ENCODE measurements at regions not wholly inside any gene's neighbourhood (a gene's known extent, or its start where the extent isn't known, plus 50 kb on each side); places are given as distances from the start of the nearest gene placed in this dataset.

- FAIRE-seq: no peak
Measured at GRCh38 chr3:73257186-73257585, 195.7 kb downstream of the EBLN2 start.

GRCh38 chr3:73258057-73258456 lies 196.6 kb downstream of the EBLN2 start:
- TF ChIP-seq EZH2 (IDR thresholded peaks at IDR 0.05; ENCODE audit: insufficient read depth, low read length): no peak
- FAIRE-seq: no peak
- H3K4me1 Mint-ChIP-seq (ENCODE audit: low read depth, unreplicated experiment): peaks cover 8% of the 10 kb centered on the region

More at GRCh38 chr3:73257186-73257585, 195.7 kb downstream of the EBLN2 start:
- H3K27me3 ChIP-seq (ENCODE audit: insufficient read depth, low read length): peaks cover 4% of the 10 kb centered on the region
- Mint-ChIP-seq H3K27ac (ENCODE audit: unreplicated experiment) (no peak overlapping the region), H3K27me3 (ENCODE audit: low read depth, unreplicated experiment) (peaks cover 8% of the 10 kb centered on the region), H3K4me3 (ENCODE audit: unreplicated experiment) (no peak overlapping the region), H3K9me3 (ENCODE audit: unreplicated experiment) (no peaks in the 10 kb centered on the region), H3K4me1 (ENCODE audit: low read depth, unreplicated experiment) (peaks cover 8% of the 10 kb centered on the region), H3K36me3 (ENCODE audit: low read depth, unreplicated experiment) (no peaks in the 10 kb centered on the region)
- H3K9ac ChIP-seq (ENCODE audit: low read length): no peak overlapping the region
- no peak for TF ChIP-seq CTCF (IDR thresholded peaks at IDR 0.05; ENCODE audit: insufficient read depth, low read depth, low read length)
- TF ChIP-seq EZH2 (IDR thresholded peaks at IDR 0.05; ENCODE audit: insufficient read depth, low read length): no peak
- no peaks in the 10 kb centered on the region for H3K4me1 ChIP-seq (ENCODE audit: insufficient read depth, low read length)
- H3K27ac ChIP-seq (ENCODE audit: low read depth, low read length): no peak overlapping the region
- H3K4me3 ChIP-seq (ENCODE audit: insufficient read depth, low read depth, low read length): no peak overlapping the region
- no peaks in the 10 kb centered on the region for H3K36me3 ChIP-seq (ENCODE audit: insufficient read depth, low read length)
- H3K4me2 ChIP-seq (ENCODE audit: low read length): no peak overlapping the region
- H3K9me3 ChIP-seq (ENCODE audit: insufficient read depth, low read depth, low read length): no peaks in the 10 kb centered on the region
- no peak overlapping the region for H2AFZ ChIP-seq (ENCODE audit: low read depth, low read length)
- no peaks in the 10 kb centered on the region for H4K20me1 ChIP-seq (ENCODE audit: insufficient read depth, low read length)
- DNase-seq (ENCODE audit: low read depth): no peak
- no peaks in the 10 kb centered on the region for H3K79me2 ChIP-seq (ENCODE audit: insufficient read depth, low read length)

GRCh38 chr3:73259291-73259690 lies 197.8 kb downstream of the EBLN2 start:
- Histone ChIP-seq H3K79me2 (ENCODE audit: insufficient read depth, low read length) (no peaks in the 10 kb centered on the region), H3K27me3 (ENCODE audit: insufficient read depth, low read length) (peaks cover under 1% of the 10 kb centered on the region), H4K20me1 (ENCODE audit: insufficient read depth, low read length) (no peaks in the 10 kb centered on the region), H3K4me1 (ENCODE audit: insufficient read depth, low read length) (no peaks in the 10 kb centered on the region), H3K27ac (ENCODE audit: low read depth, low read length) (no peak overlapping the region), H3K9me3 (ENCODE audit: insufficient read depth, low read depth, low read length) (no peaks in the 10 kb centered on the region), H3K4me3 (ENCODE audit: insufficient read depth, low read depth, low read length) (no peak overlapping the region), H2AFZ (ENCODE audit: low read depth, low read length) (no peak overlapping the region), H3K9ac (ENCODE audit: low read length) (no peak overlapping the region), H3K36me3 (ENCODE audit: insufficient read depth, low read length) (no peaks in the 10 kb centered on the region), H3K4me2 (ENCODE audit: low read length) (no peak overlapping the region)
- no peaks in the 10 kb centered on the region for H3K9me3 Mint-ChIP-seq (ENCODE audit: unreplicated experiment)
- DNase-seq (ENCODE audit: low read depth) (no peak), FAIRE-seq (no peak)
- peaks cover 8% of the 10 kb centered on the region for H3K4me1 Mint-ChIP-seq (ENCODE audit: low read depth, unreplicated experiment)
- H3K27ac Mint-ChIP-seq (ENCODE audit: unreplicated experiment): no peak overlapping the region
- H3K4me3 Mint-ChIP-seq (ENCODE audit: unreplicated experiment): no peak overlapping the region
- no peaks in the 10 kb centered on the region for H3K36me3 Mint-ChIP-seq (ENCODE audit: low read depth, unreplicated experiment)
- peaks cover 8% of the 10 kb centered on the region for H3K27me3 Mint-ChIP-seq (ENCODE audit: low read depth, unreplicated experiment)
- TF ChIP-seq EZH2 (IDR thresholded peaks at IDR 0.05; ENCODE audit: insufficient read depth, low read length) (no peak), CTCF (IDR thresholded peaks at IDR 0.05; ENCODE audit: insufficient read depth, low read depth, low read length) (no peak)

More at GRCh38 chr3:73258057-73258456, 196.6 kb downstream of the EBLN2 start:
- no peaks in the 10 kb centered on the region for H3K4me1 ChIP-seq (ENCODE audit: insufficient read depth, low read length)
- no peak for DNase-seq (ENCODE audit: low read depth)
- H3K9me3 ChIP-seq (ENCODE audit: insufficient read depth, low read depth, low read length): no peaks in the 10 kb centered on the region
- no peak overlapping the region for H3K4me3 ChIP-seq (ENCODE audit: insufficient read depth, low read depth, low read length)
- no peak overlapping the region for H3K4me3 Mint-ChIP-seq (ENCODE audit: unreplicated experiment)
- H3K27me3 Mint-ChIP-seq (ENCODE audit: low read depth, unreplicated experiment): peaks cover 8% of the 10 kb centered on the region
- H3K79me2 ChIP-seq (ENCODE audit: insufficient read depth, low read length): no peaks in the 10 kb centered on the region
- no peak overlapping the region for H3K4me2 ChIP-seq (ENCODE audit: low read length)
- no peak overlapping the region for H2AFZ ChIP-seq (ENCODE audit: low read depth, low read length)
- peaks cover 4% of the 10 kb centered on the region for H3K27me3 ChIP-seq (ENCODE audit: insufficient read depth, low read length)
- H3K27ac ChIP-seq (ENCODE audit: low read depth, low read length): no peak overlapping the region
- H3K9ac ChIP-seq (ENCODE audit: low read length): no peak overlapping the region
- H3K9me3 Mint-ChIP-seq (ENCODE audit: unreplicated experiment): no peaks in the 10 kb centered on the region
- H4K20me1 ChIP-seq (ENCODE audit: insufficient read depth, low read length): no peaks in the 10 kb centered on the region
- no peak overlapping the region for H3K27ac Mint-ChIP-seq (ENCODE audit: unreplicated experiment)
- no peaks in the 10 kb centered on the region for H3K36me3 Mint-ChIP-seq (ENCODE audit: low read depth, unreplicated experiment)
- H3K36me3 ChIP-seq (ENCODE audit: insufficient read depth, low read length): no peaks in the 10 kb centered on the region
